Common myeloid progenitor, CD34-positive (primary cell): ENCODE measurements at regions not wholly inside any gene's neighbourhood (a gene's known extent, or its start where the extent isn't known, plus 50 kb on each side); places are given as distances from the start of the nearest gene placed in this dataset.
A peak's percentile ranks its signal among the peaks of the same experiment; 100 is the strongest.

ENCODE experiments used
- CTCF ChIA-PET: fragments of 350-600 bp; sonication (Branson Sonifier 250); formaldehyde crosslinking; loops from one replicate; lab custom pipeline; 2021; ENCODE audit warnings: antibody characterized with exemption; lab: Charles Lee
- POLR2A ChIA-PET: fragments of 350-600 bp; sonication (Branson Sonifier 250); formaldehyde crosslinking; loops from one replicate; lab custom pipeline; 2021; ENCODE audit warnings: antibody characterized with exemption; lab: Charles Lee
- DNase-seq, 3 donors: peaks; one replicate each; pipeline versions ENCODE4 v3.0.0 to v3.0.0-alpha.2; 2013
- H3K27ac ChIP-seq, 2 experiments: 1 replicate in 1 of 2; 2 replicates in 1 of 2; pipeline ENCODE4 v1.7.0; 2013; ENCODE audit warnings: inconsistent platforms in 2 of 2, low read length in 2 of 2, mild to moderate bottlenecking in 2 of 2, low read depth in 1 of 2, moderate library complexity in 1 of 2; ENCODE audit not compliant: severe bottlenecking in 2 of 2, insufficient read depth in 1 of 2, poor library complexity in 1 of 2
- H3K27me3 ChIP-seq, 5 experiments: replicated peaks in 2 of 5; 1 replicate in 3 of 5; 2 replicates in 2 of 5; pipeline versions ENCODE4 v1.6.1 to v1.7.0; 2013; ENCODE audit warnings: low read length in 4 of 5, mild to moderate bottlenecking in 2 of 5, moderate library complexity in 2 of 5, inconsistent platforms in 1 of 5; ENCODE audit not compliant: insufficient read depth in 5 of 5, control insufficient read depth in 4 of 5
- H3K36me3 ChIP-seq, 4 experiments: 1 replicate in 2 of 4; 2 replicates in 2 of 4; pipeline versions ENCODE4 v1.6.1 to v1.7.0; 2013; ENCODE audit warnings: low read length in 3 of 4, control low read depth in 1 of 4, mild to moderate bottlenecking in 1 of 4; ENCODE audit not compliant: control insufficient read depth in 4 of 4, insufficient read depth in 4 of 4
- H3K4me1 ChIP-seq, 4 experiments: 1 replicate in 3 of 4; 2 replicates in 1 of 4; pipeline versions ENCODE4 v1.6.1 to v1.7.1; 2013; ENCODE audit warnings: low read length in 3 of 4, mild to moderate bottlenecking in 3 of 4, control low read depth in 1 of 4, inconsistent platforms in 1 of 4, moderate library complexity in 1 of 4; ENCODE audit not compliant: control insufficient read depth in 4 of 4, insufficient read depth in 4 of 4; ENCODE audit errors: control extremely low read depth in 1 of 4
- H3K4me3 ChIP-seq, 7 experiments: 1 replicate in 4 of 7; 2 replicates in 3 of 7; pipeline versions ENCODE4 v1.5.1 to v1.7.0; 2013; ENCODE audit warnings: mild to moderate bottlenecking in 7 of 7, low read length in 6 of 7, moderate library complexity in 6 of 7, inconsistent platforms in 2 of 7, low read depth in 2 of 7, control low read depth in 1 of 7; ENCODE audit not compliant: insufficient read depth in 4 of 7, control insufficient read depth in 1 of 7; ENCODE audit errors: extremely low read depth in 1 of 7
- H3K9me3 ChIP-seq, 5 experiments: 1 replicate in 4 of 5; 2 replicates in 1 of 5; pipeline versions ENCODE4 v1.6.1 to v1.7.1; 2013; ENCODE audit warnings: low read length in 4 of 5, mild to moderate bottlenecking in 2 of 5, inconsistent platforms in 1 of 5, low read depth in 1 of 5, moderate library complexity in 1 of 5; ENCODE audit not compliant: control insufficient read depth in 4 of 5, insufficient read depth in 2 of 5; ENCODE audit errors: control extremely low read depth in 1 of 5
- WGBS: methylation state at CpG from one replicate; pipeline ENCODE4 v1.1.5; 2013; ENCODE audit not compliant: insufficient coverage; 5-methylcytosine and 5-hydroxymethylcytosine counted together

GRCh38 chr3:102699819-102700140 lies 265.0 kb downstream of the ZPLD1 start:
- WGBS: no CpG with 5 or more reads among the region's 1 CpG
- Histone ChIP-seq H3K4me1 (no peaks in the 10 kb centered on the region), H3K4me3 (no peak overlapping the region), H3K27ac (no peak overlapping the region), H3K9me3 (no peaks in the 10 kb centered on the region), H3K36me3 (no peaks in the 10 kb centered on the region), H3K27me3 (no peaks in the 10 kb centered on the region)
- no peak for DNase-seq
- CTCF ChIA-PET: no interaction called here
- POLR2A ChIA-PET: no interaction called here

GRCh38 chr3:102712896-102713295 lies 278.1 kb downstream of the ZPLD1 start:
- 86% methylated on average over 4 of the region's 5 CpGs for WGBS
- Histone ChIP-seq H3K27ac (no peak overlapping the region), H3K4me3 (no peak overlapping the region), H3K4me1 (no peaks in the 10 kb centered on the region), H3K36me3 (no peaks in the 10 kb centered on the region), H3K27me3 (no peaks in the 10 kb centered on the region), H3K9me3 (no peaks in the 10 kb centered on the region)
- no peak for DNase-seq
- ChIA-PET POLR2A (no interaction called here), CTCF (interaction anchor here (0.9 kb wide), 1 partner anchor 33 kb away, joined by 3 read pairs; no protein-coding TSS in a partner anchor)

- H3K27ac ChIP-seq: no peak overlapping the region
- H3K36me3 ChIP-seq: no peaks in the 10 kb centered on the region
- no peak for DNase-seq
- CTCF ChIA-PET: no interaction called here
- H3K4me3 ChIP-seq: no peak overlapping the region
- no peaks in the 10 kb centered on the region for H3K9me3 ChIP-seq
- no CpG with 5 or more reads among the region's 3 CpGs for WGBS
- POLR2A ChIA-PET: no interaction called here
- H3K4me1 ChIP-seq: no peaks in the 10 kb centered on the region
- peaks cover 0 to 2% (median 0%) of the 10 kb centered on the region in 5 experiments for H3K27me3 ChIP-seq
Measured at GRCh38 chr3:102714567-102714966, 279.8 kb downstream of the ZPLD1 start.

- no peaks in the 10 kb centered on the region for H3K36me3 ChIP-seq
- DNase-seq: peak in 2 of 3 donors; percentile 2 to 4
- no peaks in the 10 kb centered on the region for H3K9me3 ChIP-seq
- no peaks in the 10 kb centered on the region for H3K4me1 ChIP-seq
- no peak overlapping the region for H3K27ac ChIP-seq
- 80% methylated on average over 1 of the region's 2 CpGs for WGBS
- H3K27me3 ChIP-seq: peaks cover 0 to 2% (median 0%) of the 10 kb centered on the region in 5 experiments
- POLR2A ChIA-PET: no interaction called here
- CTCF ChIA-PET: no interaction called here
- H3K4me3 ChIP-seq: no peak overlapping the region
Measured at GRCh38 chr3:102715030-102715697, 280.3 kb downstream of the ZPLD1 start.

GRCh38 chr3:102718651-102719050 lies 283.8 kb downstream of the ZPLD1 start:
- no peaks in the 10 kb centered on the region for H3K9me3 ChIP-seq
- H3K4me1 ChIP-seq: no peaks in the 10 kb centered on the region
- ChIA-PET POLR2A (no interaction called here), CTCF (no interaction called here)
- H3K27me3 ChIP-seq: peaks cover 0 to 2% (median 0%) of the 10 kb centered on the region in 5 experiments
- no peaks in the 10 kb centered on the region for H3K36me3 ChIP-seq
- no peak overlapping the region for H3K27ac ChIP-seq
- no CpG with 5 or more reads among the region's 2 CpGs for WGBS
- no peak overlapping the region for H3K4me3 ChIP-seq
- no peak for DNase-seq

GRCh38 chr3:102722317-102722716 lies 287.5 kb downstream of the ZPLD1 start:
- CTCF ChIA-PET: interaction anchor here (1.5 kb wide), 1 partner anchor 10 kb away, joined by 3 read pairs; no protein-coding TSS in a partner anchor

GRCh38 chr3:102727340-102727739 lies 292.5 kb downstream of the ZPLD1 start:
- Histone ChIP-seq H3K27ac (no peak overlapping the region), H3K36me3 (no peaks in the 10 kb centered on the region), H3K4me1 (no peaks in the 10 kb centered on the region), H3K9me3 (no peaks in the 10 kb centered on the region), H3K4me3 (no peak overlapping the region), H3K27me3 (no peaks in the 10 kb centered on the region)
- ChIA-PET POLR2A (no interaction called here), CTCF (no interaction called here)
- no peak for DNase-seq
- WGBS: no CpG with 5 or more reads among the region's 2 CpGs

More at GRCh38 chr3:102722317-102722716, 287.5 kb downstream of the ZPLD1 start:
- 91% methylated on average over 1 of the region's 2 CpGs for WGBS
- H3K4me3 ChIP-seq: no peak overlapping the region
- H3K27me3 ChIP-seq: peaks cover 0 to 2% (median 0%) of the 10 kb centered on the region in 5 experiments
- H3K9me3 ChIP-seq: no peaks in the 10 kb centered on the region
- no peak overlapping the region for H3K27ac ChIP-seq
- POLR2A ChIA-PET: no interaction called here
- no peaks in the 10 kb centered on the region for H3K36me3 ChIP-seq
- H3K4me1 ChIP-seq: no peaks in the 10 kb centered on the region
- no peak for DNase-seq
